Liver (tissue), 8 donors: ENCODE measurements at regions not wholly inside any gene's neighbourhood (a gene's known extent, or its start where the extent isn't known, plus 50 kb on each side); places are given as distances from the start of the nearest gene placed in this dataset.

Experiments
- DNase-seq: peaks from one replicate; pipeline ENCODE4 v3.0.0-alpha.2; 2017; ENCODE audit warnings: low spot score
- H3K27ac ChIP-seq, 2 donors: one replicate each; pipeline ENCODE4 v1.7.0; 2013; ENCODE audit warnings: inconsistent platforms in 2 of 2, low read length in 2 of 2, control low read depth in 1 of 2, low read depth in 1 of 2, mild to moderate bottlenecking in 1 of 2
- H3K27me3 ChIP-seq, 4 donors: one replicate each; pipeline versions ENCODE4 v1.6.1 to v1.7.0; 2013; ENCODE audit warnings: low read length in 3 of 4, inconsistent platforms in 1 of 4, mild to moderate bottlenecking in 1 of 4, moderate library complexity in 1 of 4; ENCODE audit not compliant: control insufficient read depth in 4 of 4, insufficient read depth in 4 of 4
- H3K36me3 ChIP-seq, 4 donors: one replicate each; pipeline versions ENCODE4 v1.6.1 to v1.7.0; 2013; ENCODE audit warnings: low read length in 3 of 4, mild to moderate bottlenecking in 3 of 4, low read depth in 1 of 4, moderate library complexity in 1 of 4; ENCODE audit not compliant: control insufficient read depth in 4 of 4, insufficient read depth in 3 of 4
- H3K4me1 ChIP-seq, 4 donors: one replicate each; pipeline versions ENCODE4 v1.6.1 to v1.7.0; 2013; ENCODE audit warnings: low read length in 3 of 4, mild to moderate bottlenecking in 3 of 4, moderate library complexity in 1 of 4; ENCODE audit not compliant: control insufficient read depth in 4 of 4, insufficient read depth in 4 of 4
- H3K4me3 ChIP-seq, 3 donors: one replicate each; pipeline versions ENCODE4 v1.6.1 to v1.7.0; 2013; ENCODE audit warnings: low read length in 3 of 3, control low read depth in 1 of 3, low read depth in 1 of 3, mild to moderate bottlenecking in 1 of 3
- H3K9ac ChIP-seq, 2 donors: one replicate each; pipeline ENCODE4 v1.7.0; 2013; ENCODE audit warnings: low read length in 2 of 2, mild to moderate bottlenecking in 2 of 2, moderate library complexity in 2 of 2, control low read depth in 1 of 2, low read depth in 1 of 2
- H3K9me3 ChIP-seq, 4 donors: one replicate each; pipeline versions ENCODE4 v1.6.1 to v1.7.0; 2013; ENCODE audit warnings: low read length in 3 of 4; ENCODE audit not compliant: control insufficient read depth in 4 of 4
- ATF3 ChIP-seq: IDR thresholded peaks from 2 replicates; pipeline ENCODE4 v1.6.1; 2016; ENCODE audit warnings: antibody characterized with exemption
- CTCF ChIP-seq: fragments of 150-350 bp; IDR thresholded peaks from 2 replicates; pipeline ENCODE4 v1.5.1; 2017; ENCODE audit warnings: improper control_type of control experiment, low read depth, low read length; ENCODE audit not compliant: missing input control
- EGR1 ChIP-seq, 2 donors: IDR thresholded peaks; 2 replicates each; pipeline ENCODE4 v1.6.1; 2016 to 2018; ENCODE audit warnings: antibody characterized with exemption in 2 of 2, low read depth in 2 of 2
- FOXA1 ChIP-seq: IDR thresholded peaks from 2 replicates; pipeline ENCODE4 v1.6.1; 2016; ENCODE audit warnings: antibody characterized with exemption
- FOXA2 ChIP-seq: IDR thresholded peaks from 2 replicates; pipeline ENCODE4 v1.6.1; 2016; ENCODE audit warnings: antibody characterized with exemption
- GABPA ChIP-seq, 2 donors: IDR thresholded peaks in 1 of 2; conservative IDR thresholded peaks in 1 of 2; 2 replicates each; pipeline ENCODE4 v1.6.1; 2016; ENCODE audit warnings: antibody characterized with exemption in 2 of 2, mild to moderate bottlenecking in 1 of 2, moderate library complexity in 1 of 2
- HNF4A ChIP-seq, 2 donors: conservative IDR thresholded peaks; 2 replicates each; pipeline ENCODE4 v1.6.1; 2016; ENCODE audit warnings: antibody characterized with exemption in 2 of 2, mild to moderate bottlenecking in 2 of 2
- JUND ChIP-seq, 2 donors: IDR thresholded peaks; 2 replicates each; pipeline ENCODE4 v1.6.1; 2016; ENCODE audit warnings: antibody characterized with exemption in 2 of 2
- MAX ChIP-seq: IDR thresholded peaks from 2 replicates; pipeline ENCODE4 v1.6.1; 2016; ENCODE audit warnings: antibody characterized with exemption
- NR2F2 ChIP-seq: IDR thresholded peaks from 2 replicates; pipeline ENCODE4 v1.6.1; 2016; ENCODE audit warnings: antibody characterized with exemption
- RAD21 ChIP-seq, 2 donors: IDR thresholded peaks; 2 replicates each; pipeline ENCODE4 v1.6.1; 2016; ENCODE audit warnings: antibody characterized with exemption in 2 of 2, mild to moderate bottlenecking in 2 of 2
- REST ChIP-seq: IDR thresholded peaks from 2 replicates; pipeline ENCODE4 v1.6.1; 2016; ENCODE audit warnings: antibody characterized with exemption, mild to moderate bottlenecking
- RXRA ChIP-seq, 2 donors: IDR thresholded peaks; 2 replicates each; pipeline ENCODE4 v1.6.1; 2017 to 2018; ENCODE audit warnings: antibody characterized with exemption in 2 of 2, mild to moderate bottlenecking in 1 of 2
- SP1 ChIP-seq: IDR thresholded peaks from 2 replicates; pipeline ENCODE4 v1.6.1; 2018; ENCODE audit warnings: antibody characterized with exemption, mild to moderate bottlenecking
- TAF1 ChIP-seq: conservative IDR thresholded peaks from 2 replicates; pipeline ENCODE4 v1.6.1; 2016; ENCODE audit warnings: antibody characterized with exemption, mild to moderate bottlenecking
- YY1 ChIP-seq: IDR thresholded peaks from 2 replicates; pipeline ENCODE4 v1.6.1; 2016; ENCODE audit warnings: antibody characterized with exemption, mild to moderate bottlenecking
- ZBTB33 ChIP-seq: IDR thresholded peaks from 2 replicates; pipeline ENCODE4 v1.6.1; 2016; ENCODE audit warnings: antibody characterized with exemption
- WGBS: extraction: QIAGEN DNeasy Blood & Tissue Kit; methylation state at CpG from one replicate; pipeline ENCODE4 v1.1.7; 2013; 5-methylcytosine and 5-hydroxymethylcytosine counted together
- donor health status: healthy.
- donor health status: healthy.
- donor health status: healthy.
- donor health status: healthy.
- donor health status: healthy.

GRCh38 chr14:98136012-98136789 is 1135.8 kb downstream of the BCL11B start:
- Histone ChIP-seq H3K4me3 (no peak overlapping the region), H3K27me3 (peaks cover 0 to 3% (median 3%) of the 10 kb centered on the region in 4 donors), H3K4me1 (no peaks in the 10 kb centered on the region), H3K36me3 (no peaks in the 10 kb centered on the region), H3K27ac (no peak overlapping the region), H3K9me3 (no peaks in the 10 kb centered on the region), H3K9ac (no peak overlapping the region)
- TF ChIP-seq GABPA (IDR thresholded peaks at IDR 0.05 in 1 of 2, conservative IDR thresholded peaks at IDR 0.05 in 1 of 2) (no peak), JUND (IDR thresholded peaks at IDR 0.05) (no peak), FOXA2 (no peak), YY1 (no peak), FOXA1 (no peak), MAX (no peak), REST (no peak), CTCF (no peak)
- no peak for DNase-seq
- WGBS: 56% methylated on average over 9 of the region's 9 CpGs

- Histone ChIP-seq H3K9ac (no peak overlapping the region), H3K27me3 (peaks cover 0 to 3% (median 3%) of the 10 kb centered on the region in 4 donors), H3K27ac (no peak overlapping the region), H3K9me3 (no peaks in the 10 kb centered on the region), H3K4me3 (no peak overlapping the region), H3K36me3 (no peaks in the 10 kb centered on the region), H3K4me1 (no peaks in the 10 kb centered on the region)
- WGBS: 21% methylated on average over 13 of the region's 13 CpGs
- no peak for DNase-seq
- TF ChIP-seq JUND (IDR thresholded peaks at IDR 0.05) (no peak), CTCF (no peak), ZBTB33 (no peak), RXRA (IDR thresholded peaks at IDR 0.05) (no peak), SP1 (no peak), HNF4A (conservative IDR thresholded peaks at IDR 0.05) (no peak), RAD21 (IDR thresholded peaks at IDR 0.05) (no peak), TAF1 (no peak), YY1 (no peak), EGR1 (IDR thresholded peaks at IDR 0.05; ENCODE audit: low read depth in 2 of 2) (no peak), GABPA (IDR thresholded peaks at IDR 0.05 in 1 of 2, conservative IDR thresholded peaks at IDR 0.05 in 1 of 2) (no peak), NR2F2 (no peak), FOXA2 (no peak), ATF3 (no peak), FOXA1 (no peak)
Measured at GRCh38 chr14:98137131-98138025, 1134.6 kb downstream of the BCL11B start.
